CD4-positive, alpha-beta T cell treated with Interleukin-17A for 4 hours (primary cell): ENCODE measurements at regions not wholly inside any gene's neighbourhood (a gene's known extent, or its start where the extent isn't known, plus 50 kb on each side); places are given as distances from the start of the nearest gene placed in this dataset.

Experiments used
- DNase-seq: peaks from one replicate; pipeline ENCODE4 v3.0.0-alpha.2; 2020; ENCODE audit warnings: mixed read lengths

DNA sequence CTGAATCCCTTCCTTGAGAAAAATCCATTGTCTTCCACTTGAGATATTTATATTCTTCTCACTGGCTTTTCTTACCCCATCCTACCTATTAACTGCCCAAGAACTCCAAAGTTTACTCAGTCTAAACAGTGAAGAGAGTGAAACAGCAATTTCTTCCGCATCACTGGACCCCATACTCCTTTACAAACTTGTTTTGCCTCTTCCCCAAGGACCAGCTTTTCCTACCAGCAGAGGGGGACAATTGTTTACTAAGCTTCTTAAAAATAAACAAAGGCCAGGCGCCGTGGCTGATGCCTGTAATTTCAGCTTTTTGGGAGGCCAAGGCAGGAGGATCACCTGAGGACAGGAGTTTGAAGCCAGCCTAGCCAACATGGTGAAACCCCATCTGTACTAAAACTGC, 52.0 kb downstream of the LRATD1 start:
- no peak for DNase-seq

DNA sequence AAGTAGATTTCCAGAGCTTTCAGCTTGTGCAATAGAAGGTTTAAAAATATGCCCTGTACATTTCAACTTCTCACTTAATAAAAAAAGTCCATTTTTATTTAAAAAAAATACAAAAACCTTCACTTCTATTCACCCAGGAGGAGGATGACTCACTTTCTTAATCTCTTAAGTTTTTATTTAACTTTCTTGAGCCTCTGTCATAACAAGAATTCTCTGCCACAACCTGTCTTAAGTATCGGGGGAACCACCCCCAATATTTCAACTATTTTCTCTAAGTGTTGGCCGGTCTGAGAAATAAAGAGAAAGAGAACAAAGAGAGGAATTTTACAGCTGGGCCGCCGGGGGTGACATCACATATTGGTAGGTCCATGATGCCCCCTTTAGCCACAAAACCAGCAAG, 58.4 kb downstream of the LRATD1 start:
- no peak for DNase-seq

DNA sequence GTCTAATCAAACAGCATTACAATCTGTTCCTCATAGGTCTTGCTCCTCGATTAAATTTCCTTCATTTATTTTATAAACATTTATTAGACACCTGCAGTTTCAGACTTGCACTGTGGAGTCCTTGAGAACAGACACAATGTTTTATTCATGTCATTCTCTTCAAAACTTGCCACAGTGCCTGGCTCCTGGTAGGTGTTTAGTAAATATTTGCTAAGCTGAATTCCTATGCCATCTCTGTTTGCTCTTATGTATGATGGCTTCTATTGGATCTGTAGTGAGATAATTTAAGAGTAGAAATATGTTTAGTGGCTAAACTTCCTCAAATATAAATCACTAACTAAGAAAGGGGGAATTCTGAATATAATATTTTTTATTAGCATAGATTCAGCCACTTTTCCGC, 61.4 kb downstream of the LRATD1 start:
- no peak for DNase-seq

DNA sequence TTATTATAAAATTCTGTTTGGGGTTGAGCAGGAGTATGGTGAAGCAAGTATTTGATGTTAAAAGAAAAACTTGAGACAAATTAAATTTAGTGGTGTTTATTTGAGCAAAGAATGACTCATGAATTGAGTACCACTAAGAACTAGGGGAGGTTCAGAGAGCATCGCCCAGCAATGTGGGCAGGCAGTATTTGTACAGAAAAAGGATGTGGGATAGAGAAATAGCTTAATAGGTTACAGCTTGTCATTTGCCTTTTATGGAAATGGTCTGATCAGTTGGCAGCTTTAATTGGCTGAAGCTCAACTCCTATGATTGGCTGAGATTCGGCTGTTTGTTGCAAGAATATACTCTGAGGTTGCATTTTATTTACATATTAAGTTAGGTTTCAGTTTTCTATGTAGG, 68.2 kb downstream of the LRATD1 start:
- no peak for DNase-seq

DNA sequence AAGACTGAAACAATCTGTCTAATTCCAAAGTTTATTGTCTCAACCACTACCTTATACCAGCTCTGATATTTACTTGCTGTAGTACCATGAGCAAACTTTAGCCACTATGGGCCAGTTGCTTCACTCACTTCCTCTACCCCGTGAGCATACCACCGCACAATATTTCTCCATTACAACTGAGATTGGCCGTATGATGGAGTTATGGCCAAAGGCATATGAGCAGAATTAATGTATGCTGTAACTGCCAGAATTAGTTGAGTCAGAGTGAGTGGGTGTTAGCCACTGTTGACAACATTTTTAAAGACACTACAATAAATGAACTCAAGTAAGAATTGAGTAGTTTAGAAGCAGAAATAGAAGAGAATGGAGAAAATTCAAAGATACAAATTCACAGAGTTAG, 69.7 kb downstream of the LRATD1 start:
- no peak for DNase-seq

DNA sequence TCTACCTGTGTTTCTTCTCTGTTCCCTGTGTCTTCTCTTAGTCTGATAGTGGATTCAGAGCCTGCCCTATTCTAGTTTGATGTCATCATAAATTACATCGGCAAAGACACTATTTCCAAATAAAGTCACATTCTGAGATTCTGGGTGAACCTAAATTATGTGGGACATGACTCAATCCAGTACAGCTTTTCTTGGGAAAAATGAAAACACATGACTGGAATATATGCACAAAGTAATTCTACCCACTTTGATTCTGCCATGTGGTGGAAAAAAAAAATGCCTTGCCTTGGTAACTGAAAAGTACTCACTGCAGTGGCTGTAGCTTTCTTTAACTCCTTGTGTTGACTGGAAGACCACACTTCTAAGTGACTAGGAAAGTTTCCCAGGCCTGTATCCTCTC, 73.7 kb downstream of the LRATD1 start:
- no peak for DNase-seq

DNA sequence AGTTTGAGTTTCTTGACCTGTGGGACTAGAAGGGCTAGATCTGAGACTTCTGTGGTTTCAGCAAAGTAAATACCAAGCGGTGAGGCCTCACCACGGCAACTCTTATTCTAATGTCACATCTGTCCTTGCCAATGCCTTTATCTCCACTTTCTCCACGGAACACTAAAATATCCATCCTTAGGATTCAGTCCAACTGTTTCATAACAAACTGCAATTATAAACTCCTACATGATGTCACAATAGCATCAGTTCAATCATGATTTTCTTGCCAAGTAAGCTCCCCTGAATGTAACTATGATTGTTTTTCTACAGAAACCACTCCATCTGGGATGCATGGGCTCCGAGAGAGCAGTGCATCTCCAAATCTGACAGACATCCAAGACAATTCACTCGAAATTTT, 79.6 kb downstream of the LRATD1 start:
- DNase-seq: no peak

DNA sequence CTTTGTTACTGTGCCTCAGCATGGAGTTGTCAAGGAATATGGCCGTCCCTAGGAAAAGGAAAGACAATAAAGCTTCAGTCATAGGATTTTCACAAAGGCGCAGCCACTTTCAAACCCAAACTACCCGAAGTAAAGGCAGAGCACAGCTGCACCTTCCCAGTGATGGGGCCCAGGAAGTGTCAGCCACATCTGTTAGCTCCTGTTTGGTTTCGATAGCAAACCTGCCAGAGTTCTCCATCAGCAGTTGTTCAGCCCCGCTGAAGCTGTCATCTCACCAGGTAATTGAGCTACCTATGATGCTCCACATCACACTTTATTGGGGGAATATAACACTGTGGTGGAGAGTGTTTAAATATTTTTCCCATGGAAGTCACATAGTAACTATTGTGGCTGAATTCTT, 80.7 kb downstream of the LRATD1 start:
- no peak for DNase-seq

DNA sequence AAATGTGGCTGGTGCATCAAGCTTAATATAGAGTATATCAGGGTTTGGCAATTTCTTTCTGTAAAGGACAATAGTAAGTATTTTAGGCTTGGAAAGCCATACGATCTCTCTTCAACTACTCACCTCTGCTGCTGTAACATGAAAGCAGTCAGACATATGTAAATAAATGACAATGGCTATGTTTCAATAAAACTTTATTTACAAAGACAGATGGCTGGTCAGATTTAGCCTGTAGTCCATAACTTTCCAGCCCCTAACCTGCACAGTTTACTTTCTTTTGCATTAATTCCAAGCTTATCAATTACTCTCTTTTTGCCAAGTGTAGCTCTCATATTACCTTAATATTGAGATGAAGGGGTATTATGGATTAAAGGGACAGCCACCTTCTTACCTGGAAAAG, 83.1 kb downstream of the LRATD1 start:
- no peak for DNase-seq

DNA sequence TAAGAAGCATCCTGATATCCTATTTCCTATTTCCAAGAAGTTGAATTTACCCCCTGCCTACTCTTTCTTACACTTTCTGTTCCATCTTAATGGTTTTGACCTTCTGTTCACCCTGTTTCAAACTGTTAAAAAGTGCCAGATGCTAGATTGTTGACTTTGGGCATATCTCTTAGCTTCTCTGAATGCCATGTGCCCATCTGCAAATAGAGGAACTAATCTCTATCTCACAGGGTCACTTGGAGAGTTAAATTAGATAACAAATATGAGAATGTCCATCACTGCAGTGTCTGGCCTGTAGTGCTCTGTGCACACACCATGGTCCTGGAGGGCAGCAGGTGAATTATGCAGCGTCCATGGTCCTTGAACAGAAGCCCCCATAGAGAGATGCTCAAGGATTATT, 83.8 kb downstream of the LRATD1 start:
- DNase-seq: no peak

DNA sequence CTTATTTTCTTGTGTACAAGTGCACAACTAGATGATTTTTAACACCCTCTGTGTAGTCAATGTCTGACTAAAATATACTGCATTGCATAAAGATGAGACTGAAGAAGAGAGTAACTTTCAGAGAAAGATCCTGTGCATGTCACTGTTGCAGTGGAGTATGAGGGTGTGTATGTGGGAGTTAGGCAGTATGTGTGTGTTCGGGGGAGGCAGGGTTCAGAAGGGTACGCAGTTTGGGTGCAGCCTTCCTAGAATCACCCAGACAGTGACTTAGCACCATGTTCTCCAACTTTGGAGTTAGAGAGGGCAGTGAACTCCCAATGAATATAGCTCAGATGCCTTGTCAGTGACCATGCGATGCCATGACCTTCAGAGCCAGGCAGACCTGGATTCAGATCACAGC, 84.6 kb downstream of the LRATD1 start:
- DNase-seq: no peak

DNA sequence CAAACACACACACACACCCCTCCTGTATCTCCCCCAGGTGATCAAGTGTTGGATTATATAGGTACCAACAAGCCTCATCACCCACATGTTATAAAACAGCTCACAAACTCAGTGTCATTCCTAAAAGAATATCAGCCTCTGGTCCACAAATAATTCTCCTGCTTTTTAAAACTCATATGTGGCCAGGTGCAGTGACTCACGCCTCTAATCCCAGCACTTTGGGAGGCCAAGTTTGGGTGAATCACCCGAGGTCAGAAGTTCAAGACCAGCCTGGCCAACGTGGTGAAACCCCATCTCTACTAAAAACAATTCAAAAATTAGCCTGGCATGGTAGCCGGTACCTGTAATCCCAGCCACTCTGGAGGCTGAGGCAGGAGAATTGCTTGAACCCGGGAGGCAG, 87.8 kb downstream of the LRATD1 start:
- no peak for DNase-seq

DNA sequence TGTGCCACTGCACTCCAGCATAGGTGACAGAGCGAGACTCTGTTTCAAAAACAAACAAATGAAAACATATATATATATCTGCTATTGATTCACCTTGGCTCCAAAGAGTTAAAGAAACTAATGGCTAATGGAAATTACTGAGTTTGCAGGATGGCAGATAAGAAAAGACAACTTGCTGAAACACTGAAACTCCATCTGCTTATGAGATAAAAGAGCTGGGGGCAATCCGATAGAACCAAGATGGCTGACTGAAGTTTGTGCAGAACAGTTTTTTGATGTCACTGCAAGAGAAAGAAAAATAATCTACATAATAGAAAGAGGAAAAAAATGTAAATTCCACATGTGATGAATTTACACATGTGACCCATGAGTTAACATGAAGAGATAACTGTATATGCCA, 88.2 kb downstream of the LRATD1 start:
- no peak for DNase-seq

DNA sequence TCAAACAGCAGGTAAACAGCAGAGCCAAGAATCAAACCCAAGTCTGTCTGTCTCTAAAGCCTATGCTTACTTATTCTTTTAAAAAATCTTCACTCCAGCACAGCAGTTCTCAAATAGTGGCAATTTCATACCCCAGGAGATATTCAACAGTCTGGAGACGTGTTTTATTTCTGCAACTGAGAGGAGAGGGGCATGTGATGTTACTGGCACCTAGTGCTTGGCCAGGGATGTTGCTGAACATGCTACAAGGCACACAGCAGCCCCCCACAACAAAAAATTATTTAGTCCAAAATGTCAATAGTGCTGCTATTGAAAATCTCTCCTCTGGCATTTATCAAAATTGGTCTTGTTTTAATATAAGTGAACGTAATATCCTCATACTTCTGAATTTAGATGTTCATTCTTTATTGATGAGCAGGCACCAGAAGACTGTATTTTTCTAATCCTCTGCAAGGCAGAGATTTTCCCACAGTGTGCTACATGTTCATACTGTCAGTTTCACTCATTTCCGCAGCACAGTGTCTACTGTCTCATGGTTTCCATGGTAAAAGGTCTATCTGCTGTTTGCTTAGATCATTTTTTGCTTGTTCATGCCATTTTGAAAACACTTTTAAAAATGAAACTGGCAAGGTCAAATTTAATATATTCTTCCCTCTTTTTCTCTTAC, 90.5 kb downstream of the LRATD1 start:
- no peak for DNase-seq

DNA sequence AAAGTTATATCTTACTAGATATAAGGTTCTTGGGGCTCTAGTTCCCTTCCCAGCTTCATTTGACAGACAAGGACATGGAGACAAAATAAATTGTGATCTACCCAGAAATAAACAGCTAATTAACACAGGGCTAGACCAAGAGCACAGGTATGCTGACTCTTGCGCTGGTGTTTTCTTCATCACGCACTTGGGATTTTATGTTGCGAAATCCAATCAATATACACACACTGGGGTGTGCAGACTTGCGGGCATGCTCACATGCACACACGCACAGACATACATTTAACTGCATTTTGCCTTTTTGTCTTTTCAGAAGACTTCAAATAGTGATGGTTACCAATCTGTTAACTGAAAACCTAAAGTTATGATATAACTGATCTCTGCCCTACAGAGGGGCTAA, 91.2 kb downstream of the LRATD1 start:
- DNase-seq: no peak

DNA sequence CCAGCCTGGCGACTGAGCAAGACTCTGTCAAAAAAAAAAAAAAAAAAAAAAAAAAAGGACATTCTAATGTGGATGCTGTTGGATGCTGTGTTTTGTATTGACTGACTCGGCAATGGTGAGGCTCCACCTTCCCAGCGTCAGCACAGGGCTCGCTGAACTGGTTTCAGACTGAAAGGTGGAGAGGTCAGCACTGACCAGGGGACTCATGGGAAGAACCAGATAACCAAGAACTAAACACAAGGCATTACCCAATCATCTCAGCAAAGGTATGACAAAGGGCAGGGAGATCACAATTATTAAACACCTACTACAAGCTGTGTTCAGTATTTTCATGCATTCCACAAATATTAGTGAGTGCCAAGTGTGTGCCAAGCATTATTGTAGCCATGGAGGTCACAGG, 103.2 kb downstream of the LRATD1 start:
- DNase-seq: no peak

DNA sequence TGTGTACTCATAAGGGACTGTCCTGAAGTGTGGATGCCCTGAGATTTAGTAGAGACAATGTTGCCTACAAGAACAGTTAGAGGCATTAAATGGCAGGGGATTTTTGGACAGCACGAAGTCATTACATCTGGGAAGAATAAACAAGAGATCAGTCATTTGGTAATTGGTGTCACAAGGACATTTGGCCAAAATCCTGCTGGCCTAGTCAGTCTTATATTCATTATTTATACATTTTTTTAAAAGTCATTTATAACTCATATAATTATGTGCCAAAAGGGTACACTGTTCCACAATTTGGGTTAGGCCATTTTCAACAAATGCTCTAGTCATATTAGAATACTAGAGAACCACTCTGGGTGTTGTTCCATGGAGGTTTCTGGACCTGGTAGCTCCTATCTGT, 104.7 kb downstream of the LRATD1 start:
- no peak for DNase-seq

DNA sequence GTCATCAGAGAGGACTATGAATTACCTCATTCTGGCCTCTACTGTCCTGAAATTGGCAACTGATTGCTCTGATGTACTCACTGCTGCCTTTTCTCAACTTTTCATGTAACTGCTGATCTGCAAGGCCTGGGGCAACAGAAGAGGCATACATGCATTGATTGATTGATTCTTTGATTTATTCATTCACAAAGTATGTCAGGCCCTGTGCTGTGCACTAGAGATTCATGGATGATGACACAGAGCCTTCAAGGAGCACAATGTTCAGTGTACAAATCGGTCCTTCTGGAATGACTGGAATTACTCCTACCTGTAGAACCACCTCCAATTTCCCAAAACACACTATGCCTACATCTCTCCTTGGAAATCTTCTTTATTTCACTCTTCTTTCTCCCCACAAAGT, 111.3 kb downstream of the LRATD1 start:
- DNase-seq: no peak

DNA sequence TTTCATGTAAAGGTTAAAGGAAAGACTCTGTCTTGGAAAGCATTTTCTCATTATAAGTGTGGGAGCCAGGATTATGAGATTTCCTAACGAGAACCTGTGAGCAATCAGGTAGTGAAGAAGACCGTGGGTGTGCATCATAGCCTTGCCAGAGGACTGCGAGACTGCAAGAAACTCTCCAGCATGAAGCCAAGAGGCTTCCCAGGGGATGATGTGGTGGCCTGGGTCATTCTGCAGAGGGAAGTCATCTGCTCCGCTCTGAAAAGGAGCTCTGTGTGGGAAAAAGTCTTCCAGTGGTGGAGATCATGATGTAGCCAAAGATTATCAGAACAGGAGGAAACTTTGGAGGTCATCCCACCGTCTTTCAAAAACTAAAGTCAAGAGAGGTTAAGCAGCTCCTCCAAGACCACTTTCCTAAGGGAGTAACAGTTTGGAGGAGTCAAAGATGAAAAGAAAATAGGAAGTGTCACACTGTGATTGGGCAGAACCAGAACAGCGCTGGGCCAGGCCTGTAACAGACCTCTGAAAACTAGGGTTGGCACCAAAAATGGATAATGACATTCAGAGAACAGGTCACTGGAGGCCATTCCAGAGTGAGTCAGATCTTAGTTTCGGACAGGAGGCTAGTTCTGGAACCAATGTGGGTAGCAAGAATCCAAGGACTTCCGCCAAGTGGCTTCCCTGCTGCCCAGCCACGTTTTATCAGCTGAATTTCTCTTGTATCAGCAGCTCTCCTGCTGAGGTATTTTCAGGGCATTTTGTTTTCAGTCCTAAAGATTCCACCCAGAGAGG, 113.0 kb downstream of the LRATD1 start:
- DNase-seq: no peak

DNA sequence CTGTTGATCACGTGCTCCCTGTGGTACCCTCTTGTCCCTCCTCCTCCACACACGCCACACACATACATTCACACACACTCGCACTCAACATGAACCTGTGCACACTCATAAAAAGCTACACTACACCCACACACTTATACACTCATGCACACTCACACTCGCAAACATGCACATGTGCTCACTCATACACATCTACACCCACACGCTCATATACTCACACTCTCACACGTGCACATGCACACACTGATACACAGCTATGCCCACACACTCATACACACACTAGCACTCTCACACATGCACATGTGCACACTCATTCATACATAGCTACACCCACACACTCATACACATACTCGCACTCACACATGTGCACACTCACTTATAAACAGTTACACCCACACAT, 113.6 kb downstream of the LRATD1 start:
- DNase-seq: no peak

DNA sequence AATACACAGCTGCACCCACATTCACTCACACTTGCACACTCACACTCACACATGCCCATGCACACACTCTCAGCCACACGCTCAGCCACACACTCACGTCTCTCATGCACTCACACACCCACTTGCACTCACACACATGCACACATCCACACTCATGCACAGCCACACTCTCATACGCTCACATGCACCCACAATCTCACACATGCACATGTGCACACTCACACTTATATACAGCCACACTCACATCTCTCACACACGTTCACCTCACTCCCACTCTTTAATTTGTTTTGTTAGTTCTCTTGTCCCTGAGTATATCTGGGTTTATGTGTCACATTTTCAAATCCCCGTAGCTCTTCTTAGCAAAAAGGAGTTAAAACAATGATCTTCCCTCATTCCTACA, 114.9 kb downstream of the LRATD1 start:
- DNase-seq: no peak

DNA sequence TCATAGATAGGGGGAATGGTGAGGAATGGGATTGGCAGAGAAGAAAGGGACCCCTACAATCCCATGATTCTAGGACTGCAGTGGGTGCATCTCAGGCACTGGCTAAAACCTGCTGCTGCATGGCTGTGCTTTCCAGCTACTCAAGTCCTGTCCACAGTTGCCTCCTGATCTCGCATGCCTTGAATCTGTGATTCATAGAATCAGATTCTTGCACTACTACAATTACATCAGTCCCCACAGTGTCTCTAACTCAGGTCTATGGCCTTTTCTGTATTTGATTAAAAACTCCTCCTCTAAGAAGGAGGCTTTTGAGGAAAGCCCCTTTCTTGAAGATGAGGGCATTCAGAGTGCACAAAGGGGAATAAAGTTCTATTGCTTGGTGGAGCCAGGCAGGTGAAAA, 117.4 kb downstream of the LRATD1 start:
- DNase-seq: no peak

DNA sequence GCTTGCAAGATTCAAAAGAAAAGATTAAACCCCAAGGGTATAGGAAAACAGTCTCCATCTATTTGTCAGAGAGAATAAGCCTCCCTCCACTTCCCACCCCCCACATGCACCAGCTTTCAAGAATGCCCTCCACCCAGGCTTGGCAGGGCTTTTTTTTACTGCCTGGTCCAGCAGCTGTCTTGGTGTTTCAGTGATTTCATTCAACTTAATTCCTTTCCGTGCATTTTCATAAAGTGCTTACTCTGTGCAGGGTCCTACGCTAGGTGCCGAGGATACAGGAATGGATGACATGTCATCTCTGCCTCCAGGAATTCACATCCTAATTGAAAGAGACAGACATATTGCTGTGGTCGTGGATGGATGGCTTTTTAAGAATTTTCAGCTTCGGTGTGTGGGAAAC, 117.9 kb downstream of the LRATD1 start:
- DNase-seq: no peak

DNA sequence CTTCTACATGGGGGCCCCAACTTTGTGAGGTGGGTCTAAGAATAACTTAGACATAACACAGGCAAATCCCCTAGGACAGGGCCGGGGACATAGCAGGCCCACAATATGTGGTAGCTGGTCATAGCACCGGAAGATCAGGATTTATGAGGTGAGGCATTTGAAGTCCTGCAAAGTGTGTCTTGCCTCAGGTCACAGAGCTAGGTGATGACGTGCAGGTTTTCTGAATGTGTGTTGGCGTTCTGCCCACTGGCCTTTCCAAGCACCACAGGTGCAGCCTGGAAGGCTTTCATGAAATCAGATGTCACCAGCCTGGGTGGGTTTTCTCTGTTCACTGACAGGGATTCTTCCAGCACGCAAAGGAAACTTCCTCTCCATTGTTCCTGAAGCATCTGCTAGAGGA, 119.1 kb downstream of the LRATD1 start:
- no peak for DNase-seq

DNA sequence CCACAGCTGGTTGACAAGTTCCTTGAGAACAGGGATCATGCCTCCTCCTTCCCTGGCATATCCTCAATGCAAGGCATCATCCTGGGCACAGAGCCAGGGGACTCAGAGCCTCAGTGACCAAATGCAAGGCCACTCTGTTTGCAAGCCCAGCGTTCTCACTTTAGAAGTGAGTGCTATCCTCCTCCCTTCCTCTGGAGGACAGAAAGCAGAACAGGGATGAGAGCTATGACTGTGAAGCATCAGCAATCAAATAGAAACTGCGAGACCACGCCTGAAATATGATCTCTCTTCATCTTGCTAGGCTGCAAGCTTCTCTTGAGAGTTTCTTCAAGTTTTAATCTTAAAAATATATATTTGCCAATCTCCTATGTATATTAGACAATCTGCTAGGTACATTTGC, 119.8 kb downstream of the LRATD1 start:
- DNase-seq: no peak
